GM12874 (cell line): ENCODE measurements at regions not wholly inside any gene's neighbourhood (a gene's known extent, or its start where the extent isn't known, plus 50 kb on each side); places are given as distances from the start of the nearest gene placed in this dataset.

Experiments
- CTCF ChIP-seq: IDR thresholded peaks from 2 replicates; pipeline ENCODE4 v1.5.1; 2011; ENCODE audit warnings: low read depth, mild to moderate bottlenecking, control low read depth, low read length, moderate library complexity; ENCODE audit not compliant: insufficient read depth

DNA sequence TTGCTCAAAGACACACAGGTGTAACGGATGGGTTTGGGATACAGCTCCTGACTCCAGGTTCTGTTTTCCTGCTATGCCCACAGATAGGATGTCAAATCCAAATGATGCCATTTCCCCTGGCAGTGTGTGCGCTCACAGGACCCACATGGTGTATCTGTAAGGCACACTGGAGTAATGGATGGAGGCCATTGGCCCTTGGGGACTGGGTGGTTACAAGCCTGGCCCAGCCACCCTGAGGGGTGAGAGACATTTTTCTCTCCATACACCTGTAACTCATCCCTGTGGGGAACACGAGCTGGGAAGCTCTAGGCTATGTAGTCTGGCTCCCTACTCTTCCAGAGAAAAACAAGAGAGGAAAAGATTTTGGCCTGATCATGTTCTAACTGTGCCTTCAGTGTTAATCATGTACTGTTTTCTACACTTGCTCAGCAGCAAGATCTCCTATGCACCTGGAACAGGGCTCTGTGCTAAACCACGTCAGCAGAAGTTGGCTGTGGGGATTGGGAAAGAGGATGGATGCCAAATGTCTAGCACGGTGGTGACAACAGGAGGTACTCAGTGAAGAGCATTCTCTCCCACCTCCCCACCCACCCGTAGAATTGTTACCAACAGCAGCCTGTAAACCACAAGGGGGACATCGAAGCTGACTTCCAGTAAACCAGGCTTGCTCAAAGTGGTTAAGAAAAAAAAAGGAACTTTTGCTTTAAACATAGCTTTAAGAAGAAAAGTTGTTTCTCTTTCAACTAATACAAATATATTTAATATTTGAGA, 237.0 kb downstream of the LACC1 start:
- no peak for TF ChIP-seq CTCF

GRCh38 chr13:44117351-44117750, 237.6 kb downstream of the LACC1 start:
- no peak for TF ChIP-seq CTCF

DNA sequence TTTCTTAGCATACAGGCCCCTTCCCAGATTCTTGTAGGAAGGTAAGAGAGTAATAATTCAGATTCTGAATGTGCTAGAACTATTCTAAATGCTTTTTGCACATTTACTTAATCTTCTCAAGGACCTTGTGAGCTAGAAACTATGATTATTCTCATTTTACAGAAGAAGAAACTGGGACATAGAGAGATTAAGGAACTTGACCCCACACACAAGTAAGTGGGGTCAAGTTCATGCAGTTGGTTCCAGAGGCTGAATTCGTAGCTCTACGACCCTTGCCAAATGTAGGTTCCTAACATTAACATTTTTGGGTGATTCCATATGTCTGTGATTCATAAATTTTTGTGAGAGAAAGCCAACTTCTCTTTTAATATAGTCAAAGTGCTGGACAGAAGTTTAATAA, 238.1 kb downstream of the LACC1 start:
- no peak for TF ChIP-seq CTCF

- TF ChIP-seq CTCF: no peak
Observed at GRCh38 chr13:44118881-44119280, 239.2 kb downstream of the LACC1 start.

DNA sequence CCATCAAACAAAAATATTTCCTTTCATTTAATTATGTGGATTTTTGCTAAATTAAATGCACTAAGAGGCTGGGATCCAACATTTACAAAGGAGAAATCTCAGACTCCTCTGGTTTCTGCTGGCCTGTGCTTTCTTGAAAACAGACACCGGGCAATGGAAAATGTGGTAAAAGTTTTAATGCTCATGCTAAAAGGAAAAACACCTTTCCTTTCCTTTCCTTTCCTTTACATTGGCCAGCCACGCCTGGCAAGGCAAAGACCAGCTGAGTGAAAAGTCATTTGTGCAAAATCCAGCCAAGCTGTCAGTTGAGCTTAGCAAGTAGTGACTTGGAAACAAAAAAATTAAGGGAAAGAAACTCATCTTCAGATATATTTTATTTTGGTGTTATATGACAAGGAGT, 240.3 kb downstream of the LACC1 start:
- no peak for TF ChIP-seq CTCF

DNA sequence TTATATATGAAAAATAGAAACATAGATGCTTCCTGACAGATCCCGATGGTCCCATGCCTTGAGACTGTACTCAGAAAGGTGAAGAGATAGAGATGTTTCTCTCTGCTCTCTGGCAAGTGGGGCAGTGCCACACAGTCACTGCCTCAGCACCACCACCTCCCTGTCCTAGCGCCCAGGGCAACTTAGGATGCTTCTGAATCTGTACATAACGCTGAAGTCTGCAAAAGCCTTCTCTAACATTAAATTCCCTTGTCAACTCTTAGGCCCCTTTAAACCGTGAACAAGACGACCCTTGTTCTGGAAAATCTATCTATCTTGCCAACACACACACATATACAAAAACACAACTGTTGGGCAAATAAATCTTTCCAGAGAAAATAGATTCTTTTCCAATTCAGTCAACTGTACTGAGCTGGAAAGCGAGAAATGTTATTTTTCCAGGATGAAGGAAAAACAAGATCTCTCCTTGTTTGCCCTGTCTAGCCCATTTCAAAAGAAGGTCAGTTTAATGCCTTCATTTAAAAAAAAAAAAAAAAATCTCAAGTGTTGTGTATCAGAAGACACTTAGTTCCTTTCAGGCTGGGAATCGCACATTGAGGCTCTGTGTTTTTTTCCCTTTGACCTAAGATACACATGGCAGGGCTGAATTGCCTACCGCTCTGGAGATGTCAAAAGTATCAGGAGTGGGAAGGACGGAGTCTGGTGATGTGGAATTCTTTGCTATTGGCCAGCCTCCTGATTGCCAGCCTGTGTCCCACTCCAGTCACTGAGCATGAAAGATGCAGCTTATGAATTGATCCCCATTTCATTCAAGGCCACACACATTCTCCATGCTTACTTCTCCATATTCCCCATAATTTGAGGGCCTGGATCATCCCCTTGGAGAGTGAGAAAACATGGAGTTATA, 241.4 kb downstream of the LACC1 start:
- TF ChIP-seq CTCF: no peak

DNA sequence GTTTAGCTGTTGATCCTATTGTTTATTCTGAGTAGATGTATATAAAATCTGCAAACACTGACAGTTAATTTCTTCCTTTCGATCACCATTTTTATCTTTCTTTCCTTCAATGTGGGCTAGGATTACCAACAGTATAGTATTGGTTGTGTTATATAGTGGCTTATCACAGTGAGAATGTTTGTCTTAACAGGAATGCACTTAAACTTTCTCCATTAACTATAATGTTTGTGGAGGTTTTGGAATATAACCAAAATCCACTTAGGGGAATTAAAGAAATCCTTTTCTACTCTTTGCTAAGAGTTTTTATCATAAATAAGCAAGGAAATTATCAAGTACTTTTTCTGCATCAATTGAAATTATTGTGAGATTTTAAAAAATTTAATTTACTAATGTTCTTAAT, 244.6 kb downstream of the LACC1 start:
- no peak for TF ChIP-seq CTCF
